ENCODE measurements at regions not wholly inside any gene's neighbourhood (a gene's known extent, or its start where the extent isn't known, plus 50 kb on each side); places are given as distances from the start of the nearest gene placed in this dataset.

- no peak overlapping the region for H3K27ac ChIP-seq (ENCODE audit: low read depth, low read length)
- H3K23me2 ChIP-seq (ENCODE audit: low read depth, low read length), result peaks cover 4% of the 10 kb centered on the region; the same call in 1 of the 2 replicates
- H3K14ac ChIP-seq (ENCODE audit: insufficient read length), result no peak overlapping the region
- H3K4me1 ChIP-seq (replicated peaks in 1 of 4; ENCODE audit: control insufficient read depth in 3 of 4, insufficient read depth in 4 of 4, low read length in 3 of 4), result peaks cover 0 to 5% (median 0%) of the 10 kb centered on the region in 4 experiments; a peak in 3 of 7 replicates
- 0 out of 2 replicates have a peak overlapping the region, but pooled peaks have one; percentile 33 for H2BK15ac ChIP-seq (ENCODE audit: low read length)
- no peaks in the 10 kb centered on the region for H3K36me3 ChIP-seq (ENCODE audit: control insufficient read depth in 2 of 4, insufficient read depth in 4 of 4, low read length in 3 of 4)
- DNase-seq (ENCODE audit: low read depth in 1 of 2, low spot score in 2 of 2) (no peak), FAIRE-seq (no peak)
- no peaks in the 10 kb centered on the region for H3K27me3 ChIP-seq (replicated peaks in 1 of 4; ENCODE audit: control insufficient read depth in 3 of 4, extremely low read depth in 1 of 4, insufficient read depth in 3 of 4, low read length in 3 of 4)
- H2BK5ac ChIP-seq (ENCODE audit: low read depth, low read length), result no peak overlapping the region
- no peaks in the 10 kb centered on the region for H3K79me2 ChIP-seq (ENCODE audit: control insufficient read depth in 1 of 2, insufficient read depth in 2 of 2, low read length in 2 of 2)
- H3K23ac ChIP-seq (ENCODE audit: insufficient read length), result no peak overlapping the region
- no peaks in the 10 kb centered on the region for H3K9me3 ChIP-seq (ENCODE audit: insufficient read depth in 2 of 2, low read depth in 1 of 2, low read length in 1 of 2)
- H2AFZ ChIP-seq (ENCODE audit: low read length), result no peak overlapping the region
- H4K5ac ChIP-seq (ENCODE audit: insufficient read length, low read depth, low read length), result no peak overlapping the region
- H3K9ac ChIP-seq (replicated peaks in 1 of 4; ENCODE audit: extremely low read depth in 1 of 4, low read depth in 3 of 4, low read length in 3 of 4), result no peak overlapping the region
- CTCF ChIA-PET (ENCODE audit: partially characterized antibody), result no interaction called here
- no peaks in the 10 kb centered on the region for H4K20me1 ChIP-seq (replicated peaks in 1 of 2; ENCODE audit: control insufficient read depth in 1 of 2, insufficient read depth in 2 of 2, low read length in 2 of 2)
- no peak overlapping the region for H2AK5ac ChIP-seq (ENCODE audit: low read depth, low read length)
- no peak for TF ChIP-seq EZH2 (IDR thresholded peaks at IDR 0.05; ENCODE audit: low read depth, low read length, severe bottlenecking)
- no peak for TF ChIP-seq CTCF (IDR thresholded peaks at IDR 0.05; ENCODE audit: control extremely low read depth in 1 of 3, insufficient read depth in 1 of 3, low read depth in 1 of 3, low read length in 3 of 3)
- no peak for TF ChIP-seq SP2 (IDR thresholded peaks at IDR 0.05; ENCODE audit: low read length)
- TF ChIP-seq BRCA1 (IDR thresholded peaks at IDR 0.05; ENCODE audit: low read depth, low read length), result no peak
- no peak for TF ChIP-seq ATF2 (IDR thresholded peaks at IDR 0.05; ENCODE audit: low read length)
- TF ChIP-seq KDM4A (IDR thresholded peaks at IDR 0.05; ENCODE audit: low read depth, low read length, severe bottlenecking), result no peak
- TF ChIP-seq JUND (IDR thresholded peaks at IDR 0.05; ENCODE audit: low read length), result no peak
- no peak overlapping the region for H4K8ac ChIP-seq (ENCODE audit: extremely low read depth, insufficient read depth, low read length)
- H2BK12ac ChIP-seq (ENCODE audit: low read depth, low read length), result no peak overlapping the region
- H3K56ac ChIP-seq (replicated peaks; ENCODE audit: insufficient read length, low read depth, low read length), result no peak overlapping the region
- no peak overlapping the region for H3K4me2 ChIP-seq (ENCODE audit: insufficient read depth in 1 of 2, low read depth in 2 of 2, low read length in 2 of 2)
- POLR2A ChIA-PET (ENCODE audit: partially characterized antibody), result interaction anchor here (0.6 kb wide), 1 partner anchor 39 kb away, joined by 3 read pairs; no protein-coding TSS in a partner anchor
- WGBS, 2 experiments (ENCODE audit: extremely low coverage in 1 of 2, insufficient coverage in 1 of 2, insufficient read length in 1 of 2, insufficient replicate concordance in 2 of 2, low coverage in 1 of 2, low lambda C conversion rate in 2 of 2, missing lambda C conversion rate in 1 of 2), result 76% methylated on average over 2 of the region's 2 CpGs; no CpG with 5 or more reads in 1 of the 2 experiments
- no peak overlapping the region for H2BK120ac ChIP-seq (replicated peaks; ENCODE audit: low read depth, low read length)
- H3K4me3 ChIP-seq (ENCODE audit: extremely low read depth in 1 of 4, insufficient read depth in 2 of 4, low read depth in 3 of 4, low read length in 4 of 4), result no peak overlapping the region
- no peak overlapping the region for H3K4ac ChIP-seq (replicated peaks; ENCODE audit: insufficient read length, low read depth, low read length)
- no peaks in the 10 kb centered on the region for H3K79me1 ChIP-seq (ENCODE audit: low read depth, low read length)
- no peak overlapping the region for H2BK20ac ChIP-seq (ENCODE audit: low read length)
- H3K18ac ChIP-seq (ENCODE audit: extremely low read depth, low read length), result no peak overlapping the region
- no peak overlapping the region for H4K91ac ChIP-seq (replicated peaks; ENCODE audit: insufficient read length, low read length)
These were observed 450.0 kb downstream of the MIAT start for GRCh38 chr22:27107386-27107785.

Measured in H1 (cell line).